ENCODE measurements at regions not wholly inside any gene's neighbourhood (a gene's known extent, or its start where the extent isn't known, plus 50 kb on each side); places are given as distances from the start of the nearest gene placed in this dataset.

- intact Hi-C loops (cut with DNase I) = no loop called here
- Histone ChIP-seq H3K27ac (no peak overlapping the region), H3K4me3 (no peak overlapping the region), H3K27me3 (no peaks in the 10 kb centered on the region), H3K9me3 (no peaks in the 10 kb centered on the region), H3K4me1 (no peaks in the 10 kb centered on the region), H3K36me3 (no peaks in the 10 kb centered on the region)
- DNase-seq (no peak), ATAC-seq (no peak)
- TF ChIP-seq CTCF (IDR thresholded peaks at IDR 0.05) = no peak
Measured at GRCh38 chr11:96778272-96778671, 388.5 kb downstream of the JRKL start.

GRCh38 chr11:96779030-96779429 lies 389.2 kb downstream of the JRKL start:
- no peaks in the 10 kb centered on the region for H3K36me3 ChIP-seq
- ATAC-seq (no peak), DNase-seq (no peak)
- H3K4me1 ChIP-seq = no peaks in the 10 kb centered on the region
- intact Hi-C loops (cut with DNase I) = no loop called here
- no peak for TF ChIP-seq CTCF (IDR thresholded peaks at IDR 0.05)
- H3K9me3 ChIP-seq = no peaks in the 10 kb centered on the region
- no peak overlapping the region for H3K4me3 ChIP-seq
- H3K27me3 ChIP-seq = no peaks in the 10 kb centered on the region
- no peak overlapping the region for H3K27ac ChIP-seq

GRCh38 chr11:96781082-96781481 lies 391.3 kb downstream of the JRKL start:
- ATAC-seq = no peak
- H3K9me3 ChIP-seq = no peaks in the 10 kb centered on the region
- TF ChIP-seq CTCF (IDR thresholded peaks at IDR 0.05) = no peak
- H3K4me1 ChIP-seq = no peaks in the 10 kb centered on the region
- no peak for DNase-seq
- no peak overlapping the region for H3K4me3 ChIP-seq
- intact Hi-C loops (cut with DNase I) = no loop called here
- H3K36me3 ChIP-seq = no peaks in the 10 kb centered on the region
- no peak overlapping the region for H3K27ac ChIP-seq
- H3K27me3 ChIP-seq = no peaks in the 10 kb centered on the region

- Histone ChIP-seq H3K27me3 (no peaks in the 10 kb centered on the region), H3K4me3 (no peak overlapping the region), H3K27ac (no peak overlapping the region), H3K9me3 (no peaks in the 10 kb centered on the region), H3K4me1 (no peaks in the 10 kb centered on the region), H3K36me3 (no peaks in the 10 kb centered on the region)
- TF ChIP-seq CTCF (IDR thresholded peaks at IDR 0.05) = no peak
- ATAC-seq (no peak), DNase-seq (no peak)
- intact Hi-C loops (cut with DNase I) = no loop called here
Measured at GRCh38 chr11:96782632-96783031, 392.8 kb downstream of the JRKL start.

GRCh38 chr11:96783311-96783710 lies 393.5 kb downstream of the JRKL start:
- Histone ChIP-seq H3K36me3 (no peaks in the 10 kb centered on the region), H3K27me3 (no peaks in the 10 kb centered on the region), H3K9me3 (no peaks in the 10 kb centered on the region), H3K4me3 (no peak overlapping the region), H3K27ac (no peak overlapping the region), H3K4me1 (no peaks in the 10 kb centered on the region)
- intact Hi-C loops (cut with DNase I) = no loop called here
- TF ChIP-seq CTCF (IDR thresholded peaks at IDR 0.05) = no peak
- ATAC-seq (no peak), DNase-seq (no peak)

GRCh38 chr11:96785073-96785472 lies 395.3 kb downstream of the JRKL start:
- no peak for ATAC-seq
- intact Hi-C loops (cut with DNase I) = no loop called here

More at GRCh38 chr11:96785073-96785472, 395.3 kb downstream of the JRKL start:
- H3K4me1 ChIP-seq = no peaks in the 10 kb centered on the region
- no peak overlapping the region for H3K4me3 ChIP-seq
- H3K36me3 ChIP-seq = no peaks in the 10 kb centered on the region
- no peak for TF ChIP-seq CTCF (IDR thresholded peaks at IDR 0.05)
- H3K27ac ChIP-seq = no peak overlapping the region
- no peaks in the 10 kb centered on the region for H3K27me3 ChIP-seq
- no peaks in the 10 kb centered on the region for H3K9me3 ChIP-seq
- no peak for DNase-seq

All from upper lobe of right lung (tissue), 1 donor.